PC-9 (cell line): ENCODE measurements at regions not wholly inside any gene's neighbourhood (a gene's known extent, or its start where the extent isn't known, plus 50 kb on each side); places are given as distances from the start of the nearest gene placed in this dataset.

ENCODE experiments used
- BruUV-seq: library from RNA; stranded (reverse); fragments of 400-500 nt; replicated peaks from 2 replicates; lab custom pipeline; 2021; lab: Mats Ljungman, UMichigan
- CTCF ChIA-PET: fragments of 300-600 bp; sonication (Branson Sonifier 250); formaldehyde crosslinking; loops from one replicate; lab custom pipeline; 2022; ENCODE audit warnings: antibody characterized with exemption; lab: Charles Lee
- POLR2A ChIA-PET: fragments of 300-600 bp; sonication (Branson Sonifier 250); formaldehyde crosslinking; loops from one replicate; lab custom pipeline; 2022; ENCODE audit warnings: antibody characterized with exemption; ENCODE audit not compliant: unreplicated experiment; lab: Charles Lee
- DNase-seq, 2 experiments: peaks; one replicate each; pipeline versions ENCODE4 v3.0.0 to v3.0.0-alpha.2; 2015 to 2022; ENCODE audit warnings: mixed read lengths in 1 of 2
- H2AFZ ChIP-seq: fragments of 200-600 bp; sonication (generic); 2 replicates; pipeline ENCODE4 v1.8.1; 2017; ENCODE audit warnings: antibody characterized with exemption
- H3F3A ChIP-seq: fragments of 200-600 bp; sonication (generic); 2 replicates; pipeline ENCODE4 v1.8.1; 2017; ENCODE audit warnings: antibody characterized with exemption, mild to moderate bottlenecking, low read depth; ENCODE audit not compliant: insufficient read depth
- H3K27ac ChIP-seq: fragments of 200-600 bp; sonication (generic); 2 replicates; pipeline ENCODE4 v1.6.1; 2016; ENCODE audit warnings: mixed run types
- H3K27me3 ChIP-seq: fragments of 200-600 bp; sonication (generic); 2 replicates; pipeline ENCODE4 v1.6.1; 2016; ENCODE audit warnings: low read depth, mixed run types; ENCODE audit not compliant: insufficient read depth
- H3K36me3 ChIP-seq: fragments of 200-600 bp; sonication (generic); 2 replicates; pipeline ENCODE4 v1.6.1; 2016; ENCODE audit warnings: low read depth, mixed run types
- H3K4me1 ChIP-seq: fragments of 200-600 bp; sonication (generic); replicated peaks from 2 replicates; pipeline ENCODE4 v1.6.1; 2016; ENCODE audit warnings: mixed run types; ENCODE audit not compliant: insufficient read depth
- H3K4me2 ChIP-seq: fragments of 200-600 bp; sonication (generic); 2 replicates; pipeline ENCODE4 v1.6.1; 2017; ENCODE audit warnings: mixed run types
- H3K4me3 ChIP-seq: fragments of 200-600 bp; sonication (generic); 2 replicates; pipeline ENCODE4 v1.6.1; 2016; ENCODE audit warnings: mixed run types
- H3K79me2 ChIP-seq: fragments of 200-600 bp; sonication (generic); 2 replicates; pipeline ENCODE4 v1.6.1; 2017; ENCODE audit warnings: low read depth, mixed run types
- H3K9me2 ChIP-seq: fragments of 200-600 bp; sonication (generic); 2 replicates; pipeline ENCODE4 v1.8.1; 2017; ENCODE audit warnings: mild to moderate bottlenecking; ENCODE audit not compliant: insufficient read depth
- H3K9me3 ChIP-seq: fragments of 200-600 bp; sonication (generic); 2 replicates; pipeline ENCODE4 v1.8.1; 2016; ENCODE audit warnings: low read depth; ENCODE audit not compliant: insufficient read depth
- H4K20me1 ChIP-seq: fragments of 200-600 bp; sonication (generic); 2 replicates; pipeline ENCODE4 v1.8.1; 2017; ENCODE audit not compliant: insufficient read depth
- CTCF ChIP-seq: fragments of 200-600 bp; sonication (generic); conservative IDR thresholded peaks from 2 replicates; pipeline ENCODE4 v1.6.1; 2017; ENCODE audit warnings: mixed run types, antibody characterized with exemption, mild to moderate bottlenecking, moderate library complexity
- EZH2 ChIP-seq: fragments of 200-600 bp; sonication (generic); IDR thresholded peaks from 2 replicates; pipeline ENCODE4 v1.8.0; 2017; ENCODE audit warnings: antibody characterized with exemption, low read depth
- intact Hi-C: fragments of 100-400 bp; cut with micrococcal nuclease; formaldehyde crosslinking; loops from one replicate; pipeline ENCODE4 v1.10.0; 2022; ENCODE audit not compliant: unreplicated experiment

GRCh38 chr6:6479785-6480184, 108.7 kb upstream of the LY86 start:
- Histone ChIP-seq H3K9me3 (no peaks in the 10 kb centered on the region), H3K27ac (no peak overlapping the region), H3K4me1 (no peaks in the 10 kb centered on the region), H3K36me3 (no peaks in the 10 kb centered on the region), H3K4me3 (no peak overlapping the region), H3K79me2 (no peaks in the 10 kb centered on the region), H2AFZ (no peak overlapping the region), H3K4me2 (no peak overlapping the region), H3K9me2 (no peaks in the 10 kb centered on the region), H4K20me1 (no peaks in the 10 kb centered on the region), H3K27me3 (no peaks in the 10 kb centered on the region; the same call in 1 of the 2 replicates), H3F3A (no peaks in the 10 kb centered on the region)
- ChIA-PET POLR2A (no interaction called here), CTCF (no interaction called here)
- TF ChIP-seq CTCF (no peak), EZH2 (no peak)
- no peak for DNase-seq
- intact Hi-C loops: no loop called here
- no TSS peak for BruUV-seq

DNA sequence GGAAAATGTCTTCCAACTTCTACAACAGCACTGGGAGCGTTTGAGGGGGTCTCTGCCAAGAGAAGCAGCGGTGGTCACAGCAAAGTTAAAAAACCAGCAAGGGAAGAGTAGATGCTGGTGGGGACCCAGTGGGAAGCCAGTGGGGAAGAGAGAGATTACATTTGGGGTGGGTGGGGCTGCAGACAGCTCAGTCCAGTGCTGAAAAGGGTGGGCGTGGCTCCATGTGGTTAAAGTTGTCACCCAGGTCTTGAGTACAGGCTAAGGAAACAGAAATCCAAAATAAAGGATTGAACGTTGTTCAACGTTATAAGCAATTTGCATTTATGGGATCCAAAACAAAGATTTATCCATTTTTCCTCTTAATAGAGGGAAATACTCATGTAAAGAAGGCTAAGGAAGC, 106.3 kb upstream of the LY86 start:
- no peak overlapping the region for H3K27ac ChIP-seq
- H3K4me2 ChIP-seq: no peak overlapping the region
- H3K36me3 ChIP-seq: no peaks in the 10 kb centered on the region
- no peaks in the 10 kb centered on the region for H3K9me3 ChIP-seq
- DNase-seq: no peak
- no peaks in the 10 kb centered on the region for H3K9me2 ChIP-seq
- H3K27me3 ChIP-seq: no peaks in the 10 kb centered on the region; the same call in 1 of the 2 replicates
- no TSS peak for BruUV-seq
- ChIA-PET CTCF (no interaction called here), POLR2A (no interaction called here)
- no peaks in the 10 kb centered on the region for H3K79me2 ChIP-seq
- H4K20me1 ChIP-seq: no peaks in the 10 kb centered on the region
- intact Hi-C loops: no loop called here
- TF ChIP-seq EZH2 (no peak), CTCF (no peak)
- no peaks in the 10 kb centered on the region for H3F3A ChIP-seq
- H2AFZ ChIP-seq: no peak overlapping the region
- no peaks in the 10 kb centered on the region for H3K4me1 ChIP-seq
- no peak overlapping the region for H3K4me3 ChIP-seq

GRCh38 chr6:6483168-6483567, 105.4 kb upstream of the LY86 start:
- Histone ChIP-seq H3K4me1 (no peaks in the 10 kb centered on the region), H4K20me1 (no peaks in the 10 kb centered on the region), H3K79me2 (no peaks in the 10 kb centered on the region), H3K4me3 (no peak overlapping the region), H3K27me3 (no peaks in the 10 kb centered on the region), H2AFZ (no peak overlapping the region), H3K4me2 (no peak overlapping the region), H3K9me2 (no peaks in the 10 kb centered on the region), H3K36me3 (no peaks in the 10 kb centered on the region), H3F3A (no peaks in the 10 kb centered on the region), H3K9me3 (no peaks in the 10 kb centered on the region), H3K27ac (no peak overlapping the region)
- BruUV-seq: no TSS peak
- TF ChIP-seq EZH2: no peak
- no peak for TF ChIP-seq CTCF
- POLR2A ChIA-PET: no interaction called here
- intact Hi-C loops: no loop called here
- CTCF ChIA-PET: no interaction called here
- DNase-seq: no peak
